ENCODE measurements at regions not wholly inside any gene's neighbourhood (a gene's known extent, or its start where the extent isn't known, plus 50 kb on each side); places are given as distances from the start of the nearest gene placed in this dataset.

GRCh38 chr12:127590868-127591267, 676.1 kb upstream of the TMEM132C start:
- Histone ChIP-seq H3K9me3 (replicated peaks; ENCODE audit: control insufficient read depth, insufficient read depth, low read length) (peaks cover 6% of the 10 kb centered on the region), H2AFZ (ENCODE audit: low read depth, low read length) (no peak overlapping the region), H3K4me1 (ENCODE audit: control insufficient read depth, extremely low read depth, insufficient read depth, low read length) (no peaks in the 10 kb centered on the region), H3K4me3 (replicated peaks in 1 of 3; ENCODE audit: insufficient read depth in 1 of 3, low read depth in 1 of 3, low read length in 3 of 3) (no peak overlapping the region), H3K27me3 (ENCODE audit: control insufficient read depth in 2 of 2, insufficient read depth in 2 of 2, low read length in 2 of 2) (no peaks in the 10 kb centered on the region), H3K9me1 (replicated peaks; ENCODE audit: control insufficient read depth, extremely low read depth, insufficient read depth, low read length) (no peaks in the 10 kb centered on the region), H3K36me3 (ENCODE audit: control insufficient read depth in 2 of 2, extremely low read depth in 1 of 2, insufficient read depth in 2 of 2, low read length in 2 of 2) (no peaks in the 10 kb centered on the region), H4K20me1 (replicated peaks; ENCODE audit: control insufficient read depth, extremely low read depth, insufficient read depth, low read length) (no peaks in the 10 kb centered on the region), H3K4me2 (ENCODE audit: insufficient read depth, low read length) (no peak overlapping the region), H3K27ac (ENCODE audit: insufficient read depth, low read depth, low read length) (no peak overlapping the region), H3K79me2 (ENCODE audit: control insufficient read depth, insufficient read depth, low read length) (no peaks in the 10 kb centered on the region), H3K9ac (replicated peaks; ENCODE audit: extremely low read depth, insufficient read depth, low read length) (no peak overlapping the region)
- ChIA-PET CTCF (no interaction called here), POLR2A (no interaction called here)
- FAIRE-seq (no peak), DNase-seq (ENCODE audit: low read depth, low spot score) (no peak)
- no TSS peak for BruUV-seq (replicated peaks)
- TF ChIP-seq POLR2AphosphoS5 (IDR thresholded peaks at IDR 0.05; ENCODE audit: insufficient read depth, low read depth, low read length) (no peak), GATA2 (IDR thresholded peaks at IDR 0.05; ENCODE audit: insufficient read depth, insufficient read length, low read depth, low read length) (no peak), FOS (IDR thresholded peaks at IDR 0.05; ENCODE audit: borderline replicate concordance, insufficient read depth, low read length) (no peak), CTCF (IDR thresholded peaks at IDR 0.05; ENCODE audit: extremely low read depth in 1 of 2, insufficient read depth in 1 of 2, low read depth in 1 of 2, low read length in 2 of 2) (no peak), EZH2 (IDR thresholded peaks at IDR 0.05; ENCODE audit: borderline replicate concordance, low read depth, low read length, severe bottlenecking) (no peak), JUN (IDR thresholded peaks at IDR 0.05; ENCODE audit: borderline replicate concordance, insufficient read depth, insufficient read length, low read depth) (no peak), MAX (IDR thresholded peaks at IDR 0.05; ENCODE audit: insufficient read depth, insufficient read length) (no peak), MYC (IDR thresholded peaks at IDR 0.05; ENCODE audit: low read depth, low read length) (no peak), POLR2A (IDR thresholded peaks at IDR 0.05; ENCODE audit: low read depth, low read length) (no peak)
- intact Hi-C loops (cut with micrococcal nuclease) = no loop called here
- dilution Hi-C loops (cut with MboI; ENCODE audit: extremely low pct_ligation_motif_present, low sequenced_read_pairs) = no loop called here

Measured in endothelial cell of umbilical vein (primary cell).